Suprapubic skin (tissue), 3 donors: ENCODE measurements at regions not wholly inside any gene's neighbourhood (a gene's known extent, or its start where the extent isn't known, plus 50 kb on each side); places are given as distances from the start of the nearest gene placed in this dataset.

Source experiments
- CTCF ChIP-seq, 2 donors: fragments of 200-600 bp in 1 of 2; fragments of 450-650 bp in 1 of 2; sonication (generic) in 1 of 2; IDR thresholded peaks; one replicate each; pipeline ENCODE4 v1.5.1; 2016 to 2019; ENCODE audit warnings: antibody characterized with exemption in 2 of 2, mild to moderate bottlenecking in 1 of 2, moderate library complexity in 1 of 2
- POLR2A ChIP-seq, 2 donors: fragments of 450-650 bp; IDR thresholded peaks; one replicate each; pipeline ENCODE4 v1.6.1; 2017; ENCODE audit warnings: antibody characterized with exemption in 2 of 2, mild to moderate bottlenecking in 2 of 2, moderate library complexity in 2 of 2

GRCh38 chr5:3489239-3489843, 106.3 kb upstream of the IRX1 start:
- TF ChIP-seq POLR2A (IDR thresholded peaks at IDR 0.05) (no peak), CTCF (IDR thresholded peaks at IDR 0.05) (no peak)
